GM12878 (cell line): ENCODE measurements at regions not wholly inside any gene's neighbourhood (a gene's known extent, or its start where the extent isn't known, plus 50 kb on each side); places are given as distances from the start of the nearest gene placed in this dataset.

Experiments
- ATAC-seq: fragments of 200-7000 bp; cut with Tn5 transposase; 3 replicates; pipeline ENCODE4 v1.9.1; 2020; ENCODE audit warnings: mild to moderate bottlenecking, moderate library complexity
- BruUV-seq: library from RNA; stranded (reverse); fragments of 400-500 nt; replicated peaks from 2 replicates; lab custom pipeline; 2021; lab: Mats Ljungman, UMichigan
- CTCF ChIA-PET: fragments of 300-600 bp; sonication (Branson Sonifier 250); formaldehyde crosslinking; extraction: SDS; loops from one replicate; lab custom pipeline; 2021; ENCODE audit warnings: inconsistent platforms; lab: Yijun Ruan, JAX
- POLR2A ChIA-PET: fragments of 350-600 bp; formaldehyde crosslinking; extraction: SDS; loops from one replicate; lab custom pipeline; 2021; ENCODE audit warnings: inconsistent platforms; lab: Charles Lee
- RAD21 ChIA-PET: fragments of 300-600 bp; sonication (Branson Sonifier 250); formaldehyde crosslinking; loops from one replicate; lab custom pipeline; 2023; ENCODE audit warnings: antibody characterized with exemption; ENCODE audit not compliant: unreplicated experiment; lab: Charles Lee
- SMC1A ChIA-PET: fragments of 300-600 bp; sonication (Branson Sonifier 250); formaldehyde crosslinking; loops from one replicate; lab custom pipeline; 2023; ENCODE audit not compliant: unreplicated experiment, uncharacterized antibody; lab: Charles Lee
- DNase-seq: peaks from one replicate; pipeline ENCODE4 v3.0.0-alpha.2; 2011; ENCODE audit warnings: low read depth, low spot score
- FAIRE-seq: peaks from 3 replicates; lab custom pipeline; 2011; peaks lifted over from hg19 to GRCh38; lab: Jason Lieb, UNC
- H2AFZ ChIP-seq: 2 replicates; pipeline ENCODE4 v1.6.0; 2011; ENCODE audit warnings: low read depth, low read length, control low read depth; ENCODE audit not compliant: control insufficient read depth
- H3K27ac ChIP-seq: 2 replicates; pipeline ENCODE4 v1.5.1; 2011; ENCODE audit warnings: control low read depth; ENCODE audit not compliant: control insufficient read depth, insufficient read depth
- H3K27me3 ChIP-seq, 2 experiments: replicated peaks in 1 of 2; 2 replicates each; pipeline versions ENCODE4 v1.6.0 to v1.6.1; 2011; ENCODE audit warnings: low read length in 1 of 2; ENCODE audit not compliant: control insufficient read depth in 2 of 2, insufficient read depth in 2 of 2
- H3K36me3 ChIP-seq, 2 experiments: 2 replicates each; pipeline ENCODE4 v1.5.1; 2011; ENCODE audit warnings: low read length in 1 of 2; ENCODE audit not compliant: control insufficient read depth in 2 of 2, insufficient read depth in 2 of 2
- H3K4me1 ChIP-seq: 2 replicates; pipeline ENCODE4 v1.6.1; 2011; ENCODE audit warnings: mild to moderate bottlenecking, low read length, moderate library complexity, mixed read lengths; ENCODE audit not compliant: control insufficient read depth, insufficient read depth
- H3K4me2 ChIP-seq: 2 replicates; pipeline ENCODE4 v1.6.0; 2011; ENCODE audit warnings: control low read depth; ENCODE audit not compliant: control insufficient read depth, insufficient read depth
- H3K4me3 ChIP-seq: fragments of 200-600 bp; sonication (generic); 2 replicates; pipeline ENCODE4 v1.5.1; 2016
- H3K79me2 ChIP-seq: 2 replicates; pipeline ENCODE4 v1.6.0; 2011; ENCODE audit warnings: low read length; ENCODE audit not compliant: control insufficient read depth, insufficient read depth
- H3K9ac ChIP-seq: 2 replicates; pipeline ENCODE4 v1.8.0; 2011; ENCODE audit warnings: low read length, control low read depth, mixed read lengths; ENCODE audit not compliant: control insufficient read depth, insufficient read depth
- H3K9me3 ChIP-seq: replicated peaks from 3 replicates; pipeline ENCODE4 v1.5.1; 2011; ENCODE audit warnings: mild to moderate bottlenecking, low read length; ENCODE audit not compliant: control insufficient read depth, insufficient read depth
- H4K20me1 ChIP-seq: 2 replicates; pipeline ENCODE4 v1.6.0; 2011; ENCODE audit not compliant: control insufficient read depth, insufficient read depth
- ASH2L ChIP-seq: fragments of 300-600, 200-600 bp; sonication (generic); IDR thresholded peaks from 2 replicates; pipeline ENCODE4 v1.6.1; 2017; ENCODE audit warnings: low read depth, mild to moderate bottlenecking, borderline replicate concordance
- BCL11A ChIP-seq: IDR thresholded peaks from 2 replicates; pipeline ENCODE4 v1.6.1; 2011; ENCODE audit warnings: low read depth, low read length
- BCL3 ChIP-seq: IDR thresholded peaks from 2 replicates; pipeline ENCODE4 v1.6.1; 2011; ENCODE audit warnings: borderline replicate concordance, low read depth, mild to moderate bottlenecking, moderate library complexity, low read length; ENCODE audit not compliant: insufficient read depth, poor library complexity, severe bottlenecking
- FOXK2 ChIP-seq: fragments of 450-650 bp; IDR thresholded peaks from 2 replicates; pipeline ENCODE4 v1.6.1; 2017; ENCODE audit warnings: mild to moderate bottlenecking, moderate library complexity
- NFIC ChIP-seq: IDR thresholded peaks from 2 replicates; pipeline ENCODE4 v1.6.1; 2012; ENCODE audit warnings: low read depth, mild to moderate bottlenecking, inconsistent platforms, low read length, moderate library complexity
- NFYB ChIP-seq: IDR thresholded peaks from 2 replicates; pipeline ENCODE4 v1.6.1; 2011; ENCODE audit warnings: low read depth, mild to moderate bottlenecking, low read length, improper control_type of control experiment, moderate library complexity; ENCODE audit not compliant: insufficient read depth
- POLR2A ChIP-seq: IDR thresholded peaks from 2 replicates; pipeline ENCODE4 v1.6.1; 2011; ENCODE audit warnings: low read depth, mild to moderate bottlenecking, low read length
- POU2F2 ChIP-seq: IDR thresholded peaks from 3 replicates; pipeline ENCODE4 v1.6.1; 2011; ENCODE audit warnings: low read depth, mild to moderate bottlenecking, low read length, borderline replicate concordance
- RCOR1 ChIP-seq: conservative IDR thresholded peaks from 2 replicates; pipeline ENCODE4 v1.6.1; 2012; ENCODE audit warnings: low read depth, low read length, improper control_type of control experiment
- SUZ12 ChIP-seq: fragments of 200-600 bp; sonication (generic); IDR thresholded peaks from one replicate; pipeline ENCODE4 v1.6.1; 2018; ENCODE audit warnings: antibody characterized with exemption, mild to moderate bottlenecking; ENCODE audit not compliant: unreplicated experiment
- ZNF24 ChIP-seq: fragments of 450-650 bp; IDR thresholded peaks from 2 replicates; pipeline ENCODE4 v1.6.1; 2017; ENCODE audit warnings: antibody characterized with exemption, mild to moderate bottlenecking
- WGBS: methylation state at CpG from one replicate; pipeline ENCODE4 v1.1.6; 2016; ENCODE audit warnings: low lambda C conversion rate; ENCODE audit not compliant: insufficient replicate concordance, insufficient coverage; ENCODE audit errors: missing lambda C conversion rate; 5-methylcytosine and 5-hydroxymethylcytosine counted together
- in situ Hi-C: fragments of 300-500 bp; cut with MboI; formaldehyde crosslinking; loops from 9 replicates; pipeline ENCODE4 v1.14.3; 2018; ENCODE audit warnings: mixed read lengths
- intact Hi-C: fragments of 100-400 bp; cut with micrococcal nuclease; formaldehyde crosslinking; loops from one replicate; pipeline ENCODE4 v1.14.2; 2022; ENCODE audit not compliant: unreplicated experiment
- TF ChIP-seq, protein P1 (sequence below): IDR thresholded peaks from 2 replicates; pipeline ENCODE4 v1.6.1; 2011; ENCODE audit warnings: mild to moderate bottlenecking, low read depth, low read length, moderate library complexity; ENCODE audit not compliant: insufficient replicate concordance
- TF ChIP-seq, protein P2 (sequence below): IDR thresholded peaks from 2 replicates; pipeline ENCODE4 v1.6.1; 2012; ENCODE audit warnings: mild to moderate bottlenecking, low read depth, low read length
- TF ChIP-seq, protein P3 (sequence below): IDR thresholded peaks from 2 replicates; pipeline ENCODE4 v1.6.1; 2012; ENCODE audit warnings: low read depth, low read length, improper control_type of control experiment

DNA sequence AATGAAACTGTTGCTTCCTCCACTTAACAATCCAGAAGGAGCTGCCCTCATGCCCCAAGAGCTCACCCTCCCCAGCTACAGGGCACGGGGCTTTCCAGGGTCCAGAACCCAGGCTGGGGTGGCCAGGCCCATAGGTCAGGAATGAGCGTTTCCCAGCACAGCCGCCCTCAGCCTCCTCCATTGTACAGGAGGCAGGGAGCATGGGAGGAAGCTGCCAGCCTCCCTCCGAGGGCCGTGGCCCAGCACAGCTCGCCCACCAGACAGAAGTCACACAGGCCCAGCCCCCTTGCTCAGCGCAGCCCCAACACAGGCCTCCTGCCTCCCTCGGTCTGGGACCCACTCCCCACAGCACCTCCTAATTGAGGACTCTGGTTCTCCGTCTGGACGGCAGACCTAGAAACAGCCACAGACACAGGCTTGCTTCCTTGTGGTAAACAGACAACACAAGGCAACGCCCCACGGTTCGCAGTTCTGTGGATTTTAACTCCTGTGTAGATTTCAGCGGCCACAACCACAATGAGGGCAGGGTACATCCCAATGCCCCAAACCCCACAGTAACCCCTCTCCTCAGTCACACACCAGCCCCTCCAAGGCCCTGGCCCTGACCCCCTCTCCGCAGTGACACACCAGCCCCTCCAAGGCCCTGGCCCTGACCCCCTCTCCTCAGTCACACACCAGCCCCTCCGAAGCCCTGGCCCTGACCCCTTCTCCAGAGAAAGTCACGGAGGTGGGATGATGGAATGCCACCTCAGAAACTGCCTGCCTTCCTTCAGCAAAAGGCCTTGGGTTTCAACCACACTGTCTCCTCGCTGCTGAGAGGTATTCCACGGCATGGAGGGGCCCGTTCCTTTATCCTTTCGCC lies 173.5 kb downstream of the DLL1 start:
- ChIA-PET CTCF (no interaction called here), SMC1A (no interaction called here), POLR2A (interaction anchor here (0.7 kb wide), 1 partner anchor 1220 kb away, joined by 4 read pairs; no protein-coding TSS in a partner anchor), RAD21 (no interaction called here)
- 51% methylated on average over 21 of the region's 21 CpGs for WGBS
- DNase-seq = no peak
- no peak overlapping the region for H3K4me3 ChIP-seq
- TF ChIP-seq NFYB = no peak
- no peak for TF ChIP-seq BCL11A
- TF ChIP-seq, protein P1, sequence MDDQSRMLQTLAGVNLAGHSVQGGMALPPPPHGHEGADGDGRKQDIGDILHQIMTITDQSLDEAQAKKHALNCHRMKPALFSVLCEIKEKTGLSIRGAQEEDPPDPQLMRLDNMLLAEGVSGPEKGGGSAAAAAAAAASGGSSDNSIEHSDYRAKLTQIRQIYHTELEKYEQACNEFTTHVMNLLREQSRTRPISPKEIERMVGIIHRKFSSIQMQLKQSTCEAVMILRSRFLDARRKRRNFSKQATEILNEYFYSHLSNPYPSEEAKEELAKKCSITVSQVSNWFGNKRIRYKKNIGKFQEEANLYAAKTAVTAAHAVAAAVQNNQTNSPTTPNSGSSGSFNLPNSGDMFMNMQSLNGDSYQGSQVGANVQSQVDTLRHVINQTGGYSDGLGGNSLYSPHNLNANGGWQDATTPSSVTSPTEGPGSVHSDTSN = no peak
- no peak for TF ChIP-seq NFIC
- no peak for TF ChIP-seq BCL3
- TF ChIP-seq SUZ12 = no peak
- TF ChIP-seq, protein P2, sequence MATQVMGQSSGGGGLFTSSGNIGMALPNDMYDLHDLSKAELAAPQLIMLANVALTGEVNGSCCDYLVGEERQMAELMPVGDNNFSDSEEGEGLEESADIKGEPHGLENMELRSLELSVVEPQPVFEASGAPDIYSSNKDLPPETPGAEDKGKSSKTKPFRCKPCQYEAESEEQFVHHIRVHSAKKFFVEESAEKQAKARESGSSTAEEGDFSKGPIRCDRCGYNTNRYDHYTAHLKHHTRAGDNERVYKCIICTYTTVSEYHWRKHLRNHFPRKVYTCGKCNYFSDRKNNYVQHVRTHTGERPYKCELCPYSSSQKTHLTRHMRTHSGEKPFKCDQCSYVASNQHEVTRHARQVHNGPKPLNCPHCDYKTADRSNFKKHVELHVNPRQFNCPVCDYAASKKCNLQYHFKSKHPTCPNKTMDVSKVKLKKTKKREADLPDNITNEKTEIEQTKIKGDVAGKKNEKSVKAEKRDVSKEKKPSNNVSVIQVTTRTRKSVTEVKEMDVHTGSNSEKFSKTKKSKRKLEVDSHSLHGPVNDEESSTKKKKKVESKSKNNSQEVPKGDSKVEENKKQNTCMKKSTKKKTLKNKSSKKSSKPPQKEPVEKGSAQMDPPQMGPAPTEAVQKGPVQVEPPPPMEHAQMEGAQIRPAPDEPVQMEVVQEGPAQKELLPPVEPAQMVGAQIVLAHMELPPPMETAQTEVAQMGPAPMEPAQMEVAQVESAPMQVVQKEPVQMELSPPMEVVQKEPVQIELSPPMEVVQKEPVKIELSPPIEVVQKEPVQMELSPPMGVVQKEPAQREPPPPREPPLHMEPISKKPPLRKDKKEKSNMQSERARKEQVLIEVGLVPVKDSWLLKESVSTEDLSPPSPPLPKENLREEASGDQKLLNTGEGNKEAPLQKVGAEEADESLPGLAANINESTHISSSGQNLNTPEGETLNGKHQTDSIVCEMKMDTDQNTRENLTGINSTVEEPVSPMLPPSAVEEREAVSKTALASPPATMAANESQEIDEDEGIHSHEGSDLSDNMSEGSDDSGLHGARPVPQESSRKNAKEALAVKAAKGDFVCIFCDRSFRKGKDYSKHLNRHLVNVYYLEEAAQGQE = no peak
- TF ChIP-seq FOXK2 = no peak
- TF ChIP-seq, protein P3, sequence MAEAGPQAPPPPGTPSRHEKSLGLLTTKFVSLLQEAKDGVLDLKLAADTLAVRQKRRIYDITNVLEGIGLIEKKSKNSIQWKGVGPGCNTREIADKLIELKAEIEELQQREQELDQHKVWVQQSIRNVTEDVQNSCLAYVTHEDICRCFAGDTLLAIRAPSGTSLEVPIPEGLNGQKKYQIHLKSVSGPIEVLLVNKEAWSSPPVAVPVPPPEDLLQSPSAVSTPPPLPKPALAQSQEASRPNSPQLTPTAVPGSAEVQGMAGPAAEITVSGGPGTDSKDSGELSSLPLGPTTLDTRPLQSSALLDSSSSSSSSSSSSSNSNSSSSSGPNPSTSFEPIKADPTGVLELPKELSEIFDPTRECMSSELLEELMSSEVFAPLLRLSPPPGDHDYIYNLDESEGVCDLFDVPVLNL = no peak
- TF ChIP-seq POLR2A = no peak
- TF ChIP-seq ZNF24 = no peak
- no peak for TF ChIP-seq POU2F2
- TF ChIP-seq ASH2L = no peak
- no peak for TF ChIP-seq RCOR1
- H3K4me2 ChIP-seq = no peak overlapping the region
- H3K79me2 ChIP-seq = no peaks in the 10 kb centered on the region
- H3K9ac ChIP-seq = no peak overlapping the region
- ATAC-seq = no peak
- H3K4me1 ChIP-seq = no peaks in the 10 kb centered on the region
- H3K9me3 ChIP-seq = no peaks in the 10 kb centered on the region; the same call in 2 of the 3 replicates
- intact Hi-C loops = no loop called here
- no peaks in the 10 kb centered on the region for H3K36me3 ChIP-seq
- H4K20me1 ChIP-seq = no peaks in the 10 kb centered on the region
- no peak for FAIRE-seq
- no peak overlapping the region for H2AFZ ChIP-seq
- in situ Hi-C loops = no loop called here
- no peak overlapping the region for H3K27ac ChIP-seq
- BruUV-seq = no TSS peak
- no peaks in the 10 kb centered on the region for H3K27me3 ChIP-seq
